H9 (cell line): ENCODE measurements at regions not wholly inside any gene's neighbourhood (a gene's known extent, or its start where the extent isn't known, plus 50 kb on each side); places are given as distances from the start of the nearest gene placed in this dataset.

Source experiments
- DNase-seq: peaks from one replicate; pipeline ENCODE4 v3.0.0-alpha.2; 2017
- H2AFZ ChIP-seq: one replicate; pipeline ENCODE4 v1.6.1; 2013; ENCODE audit warnings: mild to moderate bottlenecking, low read length, control low read depth, moderate library complexity
- H2AK5ac ChIP-seq: 2 replicates; pipeline ENCODE4 v1.6.1; 2013; ENCODE audit warnings: low read length, control low read depth, mixed read lengths; ENCODE audit not compliant: insufficient read length
- H2BK120ac ChIP-seq: one replicate; pipeline ENCODE4 v1.6.1; 2013; ENCODE audit warnings: low read depth, mild to moderate bottlenecking, low read length, control low read depth, inconsistent platforms; ENCODE audit not compliant: poor library complexity, severe bottlenecking
- H2BK12ac ChIP-seq: 2 replicates; pipeline ENCODE4 v1.6.1; 2013; ENCODE audit warnings: low read length, control low read depth, mixed read lengths, low read depth; ENCODE audit not compliant: insufficient read length
- H2BK15ac ChIP-seq: 2 replicates; pipeline ENCODE4 v1.6.1; 2013; ENCODE audit warnings: low read depth, low read length, control low read depth
- H2BK20ac ChIP-seq: one replicate; pipeline ENCODE4 v1.6.1; 2013; ENCODE audit warnings: low read depth, mild to moderate bottlenecking, low read length, control low read depth, inconsistent platforms; ENCODE audit not compliant: poor library complexity, severe bottlenecking
- H2BK5ac ChIP-seq: 2 replicates; pipeline ENCODE4 v1.6.1; 2013; ENCODE audit warnings: low read length, control low read depth, mixed read lengths; ENCODE audit not compliant: insufficient read length
- H3K14ac ChIP-seq: 2 replicates; pipeline ENCODE4 v1.6.1; 2013; ENCODE audit warnings: low read length, control low read depth; ENCODE audit not compliant: insufficient read depth
- H3K18ac ChIP-seq: 2 replicates; pipeline ENCODE4 v1.6.1; 2013; ENCODE audit warnings: low read depth, mild to moderate bottlenecking, mixed read lengths, low read length, control low read depth; ENCODE audit not compliant: insufficient read length
- H3K23ac ChIP-seq: 2 replicates; pipeline ENCODE4 v1.6.1; 2013; ENCODE audit warnings: low read length, control low read depth, mixed read lengths, low read depth; ENCODE audit not compliant: insufficient read length
- H3K23me2 ChIP-seq: 2 replicates; pipeline ENCODE4 v1.6.1; 2013; ENCODE audit warnings: low read depth, mild to moderate bottlenecking, mixed read lengths, low read length, control low read depth; ENCODE audit not compliant: insufficient read length, poor library complexity, severe bottlenecking
- H3K27ac ChIP-seq: 2 replicates; pipeline ENCODE4 v1.5.1; 2013; ENCODE audit warnings: low read length, control low read depth, mixed read lengths, low read depth; ENCODE audit not compliant: insufficient read length
- H3K27me3 ChIP-seq: 2 replicates; pipeline ENCODE4 v1.6.1; 2013; ENCODE audit warnings: low read length, control low read depth, inconsistent platforms; ENCODE audit not compliant: insufficient read depth
- H3K4ac ChIP-seq: 2 replicates; pipeline ENCODE4 v1.6.1; 2013; ENCODE audit warnings: low read depth, mild to moderate bottlenecking, control low read depth, inconsistent platforms, low read length, moderate library complexity
- H3K4me1 ChIP-seq: 2 replicates; pipeline ENCODE4 v1.6.1; 2013; ENCODE audit warnings: low read length, control low read depth, inconsistent platforms; ENCODE audit not compliant: insufficient read depth
- H3K4me2 ChIP-seq: 2 replicates; pipeline ENCODE4 v1.6.1; 2013; ENCODE audit warnings: low read length, control low read depth, mixed read lengths; ENCODE audit not compliant: insufficient read length, insufficient read depth
- H3K56ac ChIP-seq: 2 replicates; pipeline ENCODE4 v1.6.1; 2013; ENCODE audit warnings: low read depth, mild to moderate bottlenecking, mixed read lengths, low read length, control low read depth; ENCODE audit not compliant: insufficient read length
- H3K79me1 ChIP-seq: 2 replicates; pipeline ENCODE4 v1.6.1; 2013; ENCODE audit warnings: low read depth, mild to moderate bottlenecking, moderate library complexity, low read length, control low read depth, inconsistent platforms; ENCODE audit not compliant: insufficient read depth, poor library complexity, severe bottlenecking
- H3K79me2 ChIP-seq: 2 replicates; pipeline ENCODE4 v1.6.1; 2013; ENCODE audit warnings: low read length, control low read depth, inconsistent platforms; ENCODE audit not compliant: insufficient read depth
- H3K9ac ChIP-seq: 2 replicates; pipeline ENCODE4 v1.6.1; 2013; ENCODE audit warnings: low read length, control low read depth, mixed read lengths; ENCODE audit not compliant: insufficient read length; ENCODE audit errors: extremely low read depth
- H3K9me3 ChIP-seq: one replicate; pipeline ENCODE4 v1.6.1; 2013; ENCODE audit warnings: low read depth, low read length, inconsistent platforms; ENCODE audit not compliant: control insufficient read depth
- H3T11ph ChIP-seq: one replicate; pipeline ENCODE4 v1.6.1; 2013; ENCODE audit warnings: mild to moderate bottlenecking, low read length, control low read depth, inconsistent platforms
- H4K20me1 ChIP-seq: one replicate; pipeline ENCODE4 v1.6.1; 2013; ENCODE audit not compliant: control insufficient read depth, insufficient read length, insufficient read depth
- H4K5ac ChIP-seq: 2 replicates; pipeline ENCODE4 v1.6.1; 2013; ENCODE audit warnings: low read depth, mild to moderate bottlenecking, mixed read lengths, low read length, control low read depth; ENCODE audit not compliant: insufficient read length
- H4K8ac ChIP-seq: replicated peaks from 2 replicates; pipeline ENCODE4 v1.6.1; 2013; ENCODE audit warnings: low read length, control low read depth, mixed read lengths, low read depth; ENCODE audit not compliant: insufficient read length
- H4K91ac ChIP-seq: 2 replicates; pipeline ENCODE4 v1.6.1; 2013; ENCODE audit warnings: low read depth, mild to moderate bottlenecking, moderate library complexity, mixed read lengths, low read length, control low read depth; ENCODE audit not compliant: insufficient read length
- H3K27ac Mint-ChIP-seq, 3 experiments: 2 replicates in 2 of 3; 3 replicates in 1 of 3; pipeline ENCODE4 v1.8.0; 2020 to 2021; ENCODE audit warnings: mixed read lengths in 3 of 3, mild to moderate bottlenecking in 1 of 3, moderate library complexity in 1 of 3
- H3K27me3 Mint-ChIP-seq: 2 replicates; pipeline ENCODE4 v1.8.0; 2021; ENCODE audit warnings: low read depth, mild to moderate bottlenecking, moderate library complexity, mixed read lengths
- H3K36me3 Mint-ChIP-seq, 3 experiments: 2 replicates in 2 of 3; 3 replicates in 1 of 3; pipeline ENCODE4 v1.8.0; 2020 to 2021; ENCODE audit warnings: low read depth in 3 of 3, mixed read lengths in 3 of 3; ENCODE audit not compliant: insufficient read depth in 1 of 3
- H3K4me1 Mint-ChIP-seq, 2 experiments: 2 replicates each; pipeline ENCODE4 v1.8.0; 2020; ENCODE audit warnings: mixed read lengths in 2 of 2
- H3K4me3 Mint-ChIP-seq, 2 experiments: 2 replicates in 1 of 2; 3 replicates in 1 of 2; pipeline ENCODE4 v1.8.0; 2020 to 2021; ENCODE audit warnings: mild to moderate bottlenecking in 2 of 2, mixed read lengths in 2 of 2, moderate library complexity in 1 of 2
- H3K9me3 Mint-ChIP-seq, 2 experiments: 2 replicates in 1 of 2; 3 replicates in 1 of 2; pipeline ENCODE4 v1.8.0; 2020; ENCODE audit warnings: mild to moderate bottlenecking in 2 of 2, mixed read lengths in 2 of 2, moderate library complexity in 1 of 2
- CTCF ChIP-seq: fragments of 200-600 bp; sonication (generic); conservative IDR thresholded peaks from 3 replicates; pipeline ENCODE4 v1.8.0; 2021; ENCODE audit warnings: antibody characterized with exemption, mild to moderate bottlenecking
- WGBS: extraction: QIAGEN DNeasy Blood & Tissue Kit; methylation state at CpG from one replicate; pipeline ENCODE4 v1.1.7; 2013; ENCODE audit warnings: missing lambda C conversion rate, low lambda C conversion rate, mixed read lengths; ENCODE audit not compliant: insufficient read length; ENCODE audit errors: extremely low coverage; 5-methylcytosine and 5-hydroxymethylcytosine counted together

DNA sequence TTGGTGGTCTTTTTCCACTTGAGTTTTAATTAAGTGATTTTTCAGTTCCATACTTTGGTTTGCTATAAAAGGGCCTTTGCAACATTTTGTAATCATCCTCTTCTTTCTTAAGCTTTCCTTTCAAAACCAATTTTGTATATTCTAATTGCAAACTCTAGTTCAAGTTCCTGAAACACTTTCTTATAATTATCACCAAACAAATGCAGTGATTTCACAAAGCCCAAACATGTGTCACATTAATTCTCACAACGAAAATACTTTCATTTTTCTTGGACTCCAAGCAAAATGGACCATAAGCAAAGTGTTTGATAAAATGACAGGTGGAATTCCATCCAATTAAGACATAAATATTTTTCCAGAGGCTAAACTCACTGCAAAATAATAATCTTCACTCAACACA is 188.2 kb upstream of the IRX5 start:
- Histone ChIP-seq H2BK12ac (no peak overlapping the region), H4K8ac (no peak overlapping the region), H2AFZ (no peak overlapping the region), H2BK120ac (no peak overlapping the region), H3K79me1 (no peaks in the 10 kb centered on the region), H3K4me1 (peaks cover 4% of the 10 kb centered on the region; the same call in 1 of the 2 replicates), H2BK5ac (no peak overlapping the region), H3K56ac (no peak overlapping the region), H2AK5ac (no peak overlapping the region), H4K5ac (no peak overlapping the region), H3K79me2 (no peaks in the 10 kb centered on the region), H3K18ac (no peak overlapping the region), H2BK20ac (no peak overlapping the region), H3K4me2 (no peak overlapping the region), H3K27me3 (no peaks in the 10 kb centered on the region), H3K9me3 (no peaks in the 10 kb centered on the region), H4K20me1 (no peaks in the 10 kb centered on the region), H3K14ac (no peak overlapping the region), H3K9ac (no peak overlapping the region), H2BK15ac (no peak overlapping the region), H3K27ac (no peak overlapping the region), H3K4ac (no peak overlapping the region), H3K23ac (no peak overlapping the region), H3K23me2 (no peaks in the 10 kb centered on the region), H3T11ph (no peak overlapping the region), H4K91ac (no peak overlapping the region)
- no peak for DNase-seq
- TF ChIP-seq CTCF = no peak
- H3K9me3 Mint-ChIP-seq = no peaks in the 10 kb centered on the region
- peaks cover 17 to 24% of the 10 kb centered on the region in 2 experiments for H3K4me1 Mint-ChIP-seq
- no peak overlapping the region for H3K4me3 Mint-ChIP-seq
- 100% methylated on average over 1 of the region's 1 CpG for WGBS
- no peak overlapping the region for H3K27ac Mint-ChIP-seq
- no peaks in the 10 kb centered on the region; the same call in 1 of the 2 replicates for H3K27me3 Mint-ChIP-seq
- H3K36me3 Mint-ChIP-seq = no peaks in the 10 kb centered on the region
